ENCODE measurements at regions not wholly inside any gene's neighbourhood (a gene's known extent, or its start where the extent isn't known, plus 50 kb on each side); places are given as distances from the start of the nearest gene placed in this dataset.

DNA sequence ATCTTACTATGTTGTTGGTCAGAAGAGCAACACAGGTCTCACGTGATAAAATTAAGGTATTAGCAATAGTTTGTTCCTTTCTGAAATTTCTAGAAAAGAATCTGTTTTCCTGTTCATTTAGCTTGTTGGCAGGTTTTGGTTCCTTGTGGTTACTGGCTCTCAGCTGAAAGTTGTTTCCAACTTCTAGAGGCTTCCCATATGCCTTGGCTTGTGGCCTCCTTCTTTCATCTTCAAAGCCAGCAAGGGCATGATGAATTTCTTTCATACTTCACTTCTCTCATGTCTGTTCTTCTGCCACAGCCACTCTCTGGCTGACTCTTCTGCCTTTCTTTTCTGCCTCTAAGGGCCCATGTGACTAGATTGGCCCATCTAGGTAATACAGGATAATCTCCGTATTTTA is 193.7 kb downstream of the TRIB2 start:
- BruUV-seq (replicated peaks): no TSS peak

DNA sequence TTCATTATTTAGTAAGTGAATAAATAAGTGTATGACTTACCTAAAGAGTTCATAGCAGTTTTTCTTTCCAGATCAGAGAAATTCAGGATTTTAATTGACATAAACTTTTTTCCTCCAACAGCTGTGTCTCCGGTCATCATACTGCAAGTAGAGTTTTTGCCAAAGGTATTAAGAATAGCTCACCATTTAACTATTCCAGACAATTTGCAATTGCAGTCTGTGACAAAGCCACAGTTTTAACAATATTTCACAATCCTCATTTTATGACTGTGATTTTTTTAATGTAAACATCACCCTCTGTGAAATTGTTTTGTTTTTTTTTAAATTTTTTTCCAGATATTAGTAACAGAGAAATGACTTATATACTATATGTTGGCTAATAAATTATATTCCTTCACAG is 199.1 kb downstream of the TRIB2 start:
- dilution Hi-C loops (cut with MboI; ENCODE audit: extremely low pct_ligation_motif_present, low sequenced_read_pairs) (no loop called here), intact Hi-C loops (cut with micrococcal nuclease) (no loop called here)
- no peak overlapping the region for H3K27ac ChIP-seq (ENCODE audit: insufficient read depth, low read depth, low read length)
- no peak for DNase-seq (ENCODE audit: low read depth, low spot score)
- FAIRE-seq: no peak
- no peaks in the 10 kb centered on the region for H3K36me3 ChIP-seq (ENCODE audit: control insufficient read depth in 2 of 2, extremely low read depth in 1 of 2, insufficient read depth in 2 of 2, low read length in 2 of 2)
- no peaks in the 10 kb centered on the region for H3K79me2 ChIP-seq (ENCODE audit: control insufficient read depth, insufficient read depth, low read length)
- H3K4me2 ChIP-seq (ENCODE audit: insufficient read depth, low read length): no peak overlapping the region
- no peaks in the 10 kb centered on the region for H3K9me1 ChIP-seq (replicated peaks; ENCODE audit: control insufficient read depth, extremely low read depth, insufficient read depth, low read length)
- no peaks in the 10 kb centered on the region for H3K9me3 ChIP-seq (replicated peaks; ENCODE audit: control insufficient read depth, insufficient read depth, low read length)
- no peaks in the 10 kb centered on the region for H4K20me1 ChIP-seq (replicated peaks; ENCODE audit: control insufficient read depth, extremely low read depth, insufficient read depth, low read length)
- ChIA-PET POLR2A (no interaction called here), CTCF (interaction anchor here (1.5 kb wide), 1 partner anchor 15 kb away, joined by 5 read pairs; no protein-coding TSS in a partner anchor)
- no peaks in the 10 kb centered on the region for H3K4me1 ChIP-seq (ENCODE audit: control insufficient read depth, extremely low read depth, insufficient read depth, low read length)
- H2AFZ ChIP-seq (ENCODE audit: low read depth, low read length): no peak overlapping the region
- no TSS peak for BruUV-seq (replicated peaks)
- no peak overlapping the region for H3K4me3 ChIP-seq (replicated peaks in 1 of 3; ENCODE audit: insufficient read depth in 1 of 3, low read depth in 1 of 3, low read length in 3 of 3)
- TF ChIP-seq JUN (IDR thresholded peaks at IDR 0.05; ENCODE audit: borderline replicate concordance, insufficient read depth, insufficient read length, low read depth) (no peak), POLR2A (IDR thresholded peaks at IDR 0.05; ENCODE audit: low read depth, low read length) (no peak), MYC (IDR thresholded peaks at IDR 0.05; ENCODE audit: low read depth, low read length) (no peak), POLR2AphosphoS5 (IDR thresholded peaks at IDR 0.05; ENCODE audit: insufficient read depth, low read depth, low read length) (no peak), EZH2 (IDR thresholded peaks at IDR 0.05; ENCODE audit: borderline replicate concordance, low read depth, low read length, severe bottlenecking) (no peak)
- H3K9ac ChIP-seq (replicated peaks; ENCODE audit: extremely low read depth, insufficient read depth, low read length): no peak overlapping the region
- no peaks in the 10 kb centered on the region for H3K27me3 ChIP-seq (ENCODE audit: control insufficient read depth in 2 of 2, insufficient read depth in 2 of 2, low read length in 2 of 2)

More for the DNA sequence above, 193.7 kb downstream of the TRIB2 start:
- dilution Hi-C loops (cut with MboI; ENCODE audit: extremely low pct_ligation_motif_present, low sequenced_read_pairs): no loop called here
- Histone ChIP-seq H3K36me3 (ENCODE audit: control insufficient read depth in 2 of 2, extremely low read depth in 1 of 2, insufficient read depth in 2 of 2, low read length in 2 of 2) (no peaks in the 10 kb centered on the region), H3K9me1 (replicated peaks; ENCODE audit: control insufficient read depth, extremely low read depth, insufficient read depth, low read length) (no peaks in the 10 kb centered on the region), H3K27ac (ENCODE audit: insufficient read depth, low read depth, low read length) (no peak overlapping the region), H3K4me3 (replicated peaks in 1 of 3; ENCODE audit: insufficient read depth in 1 of 3, low read depth in 1 of 3, low read length in 3 of 3) (no peak overlapping the region), H3K27me3 (ENCODE audit: control insufficient read depth in 2 of 2, insufficient read depth in 2 of 2, low read length in 2 of 2) (no peaks in the 10 kb centered on the region), H3K9ac (replicated peaks; ENCODE audit: extremely low read depth, insufficient read depth, low read length) (no peak overlapping the region), H3K9me3 (replicated peaks; ENCODE audit: control insufficient read depth, insufficient read depth, low read length) (no peaks in the 10 kb centered on the region), H3K4me2 (ENCODE audit: insufficient read depth, low read length) (no peak overlapping the region), H3K79me2 (ENCODE audit: control insufficient read depth, insufficient read depth, low read length) (no peaks in the 10 kb centered on the region), H4K20me1 (replicated peaks; ENCODE audit: control insufficient read depth, extremely low read depth, insufficient read depth, low read length) (no peaks in the 10 kb centered on the region), H2AFZ (ENCODE audit: low read depth, low read length) (no peak overlapping the region), H3K4me1 (ENCODE audit: control insufficient read depth, extremely low read depth, insufficient read depth, low read length) (no peaks in the 10 kb centered on the region)
- no peak for TF ChIP-seq JUN (IDR thresholded peaks at IDR 0.05; ENCODE audit: borderline replicate concordance, insufficient read depth, insufficient read length, low read depth)
- no peak for TF ChIP-seq FOS (IDR thresholded peaks at IDR 0.05; ENCODE audit: borderline replicate concordance, insufficient read depth, low read length)
- no peak for TF ChIP-seq MYC (IDR thresholded peaks at IDR 0.05; ENCODE audit: low read depth, low read length)
- no peak for TF ChIP-seq POLR2A (IDR thresholded peaks at IDR 0.05; ENCODE audit: low read depth, low read length)
- no peak for TF ChIP-seq MAX (IDR thresholded peaks at IDR 0.05; ENCODE audit: insufficient read depth, insufficient read length)
- DNase-seq (ENCODE audit: low read depth, low spot score): no peak
- intact Hi-C loops (cut with micrococcal nuclease): no loop called here
- no peak for FAIRE-seq
- ChIA-PET POLR2A (no interaction called here), CTCF (no interaction called here)

All from endothelial cell of umbilical vein (primary cell).